Gastroesophageal sphincter (tissue), 3 donors: ENCODE measurements at regions not wholly inside any gene's neighbourhood (a gene's known extent, or its start where the extent isn't known, plus 50 kb on each side); places are given as distances from the start of the nearest gene placed in this dataset.

Source experiments
- EP300 ChIP-seq: sonication (generic); formaldehyde crosslinking; IDR thresholded peaks from one replicate; pipeline ENCODE4 v1.6.1; 2017; ENCODE audit warnings: antibody characterized with exemption, mild to moderate bottlenecking
- POLR2A ChIP-seq, 2 donors: fragments of 450-650 bp; IDR thresholded peaks; one replicate each; pipeline ENCODE4 v1.6.1; 2017; ENCODE audit warnings: antibody characterized with exemption in 2 of 2, mild to moderate bottlenecking in 2 of 2, moderate library complexity in 1 of 2
- POLR2AphosphoS5 ChIP-seq: sonication (generic); formaldehyde crosslinking; IDR thresholded peaks from one replicate; pipeline ENCODE4 v1.6.1; 2017; ENCODE audit warnings: antibody characterized with exemption
- TF ChIP-seq, protein P1 (sequence below), 4 experiments: fragments of 200-600 bp in 2 of 4; fragments of 450-650 bp in 2 of 4; sonication (generic) in 1 of 4; IDR thresholded peaks; one replicate each; pipeline ENCODE4 v1.5.1; 2017 to 2019; ENCODE audit warnings: antibody characterized with exemption in 4 of 4, mild to moderate bottlenecking in 2 of 4, moderate library complexity in 2 of 4

DNA sequence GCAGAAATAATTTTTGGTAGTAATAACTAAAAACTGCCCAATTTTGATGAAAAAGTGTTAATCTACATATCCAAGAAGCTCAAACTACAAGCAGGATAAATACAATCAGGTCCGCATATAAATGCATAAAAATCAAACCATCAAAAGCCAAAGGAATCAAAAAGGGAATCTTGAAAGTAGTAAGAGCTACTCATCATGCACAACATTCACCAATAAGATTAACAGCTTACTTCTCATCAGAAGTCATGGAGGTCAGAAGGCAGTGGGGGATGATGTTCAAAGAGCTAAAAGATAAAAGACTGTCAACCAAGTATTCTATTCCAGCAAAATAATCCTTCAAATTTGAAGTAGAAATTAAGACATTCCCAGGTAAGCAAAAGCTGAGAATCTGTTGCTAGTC, 76.4 kb downstream of the CRPPA start:
- TF ChIP-seq EP300 (no peak), POLR2AphosphoS5 (no peak), POLR2A (IDR thresholded peaks at IDR 0.05) (no peak)
- TF ChIP-seq, protein P1, sequence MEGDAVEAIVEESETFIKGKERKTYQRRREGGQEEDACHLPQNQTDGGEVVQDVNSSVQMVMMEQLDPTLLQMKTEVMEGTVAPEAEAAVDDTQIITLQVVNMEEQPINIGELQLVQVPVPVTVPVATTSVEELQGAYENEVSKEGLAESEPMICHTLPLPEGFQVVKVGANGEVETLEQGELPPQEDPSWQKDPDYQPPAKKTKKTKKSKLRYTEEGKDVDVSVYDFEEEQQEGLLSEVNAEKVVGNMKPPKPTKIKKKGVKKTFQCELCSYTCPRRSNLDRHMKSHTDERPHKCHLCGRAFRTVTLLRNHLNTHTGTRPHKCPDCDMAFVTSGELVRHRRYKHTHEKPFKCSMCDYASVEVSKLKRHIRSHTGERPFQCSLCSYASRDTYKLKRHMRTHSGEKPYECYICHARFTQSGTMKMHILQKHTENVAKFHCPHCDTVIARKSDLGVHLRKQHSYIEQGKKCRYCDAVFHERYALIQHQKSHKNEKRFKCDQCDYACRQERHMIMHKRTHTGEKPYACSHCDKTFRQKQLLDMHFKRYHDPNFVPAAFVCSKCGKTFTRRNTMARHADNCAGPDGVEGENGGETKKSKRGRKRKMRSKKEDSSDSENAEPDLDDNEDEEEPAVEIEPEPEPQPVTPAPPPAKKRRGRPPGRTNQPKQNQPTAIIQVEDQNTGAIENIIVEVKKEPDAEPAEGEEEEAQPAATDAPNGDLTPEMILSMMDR (IDR thresholded peaks at IDR 0.05): no peak
